Activated naive CD8-positive, alpha-beta T cell treated with anti-CD3 and anti-CD28 coated beads for 36 hours (primary cell): ENCODE measurements at regions not wholly inside any gene's neighbourhood (a gene's known extent, or its start where the extent isn't known, plus 50 kb on each side); places are given as distances from the start of the nearest gene placed in this dataset.
"Not testable (repeated sequence)": the region's sequence is repeated elsewhere in the genome, so short reads cannot be mapped to it uniquely, and the experiment has no call there.

Experiments used
- DNase-seq: peaks from one replicate; pipeline ENCODE4 v3.0.0; 2021
- H3K27ac Mint-ChIP-seq: one replicate; pipeline ENCODE4 v1.8.0; 2022; ENCODE audit warnings: mild to moderate bottlenecking, moderate library complexity, mixed read lengths
- H3K27me3 Mint-ChIP-seq: one replicate; pipeline ENCODE4 v1.8.0; 2022; ENCODE audit warnings: mild to moderate bottlenecking, mixed read lengths
- H3K36me3 Mint-ChIP-seq: one replicate; pipeline ENCODE4 v1.8.0; 2021; ENCODE audit warnings: mild to moderate bottlenecking, mixed read lengths
- H3K4me1 Mint-ChIP-seq: one replicate; pipeline ENCODE4 v1.8.0; 2021; ENCODE audit warnings: mixed read lengths
- H3K4me3 Mint-ChIP-seq: one replicate; pipeline ENCODE4 v1.8.0; 2022; ENCODE audit warnings: mild to moderate bottlenecking, moderate library complexity, mixed read lengths
- H3K9me3 Mint-ChIP-seq: one replicate; pipeline ENCODE4 v1.8.0; 2022; ENCODE audit warnings: mixed read lengths

DNA sequence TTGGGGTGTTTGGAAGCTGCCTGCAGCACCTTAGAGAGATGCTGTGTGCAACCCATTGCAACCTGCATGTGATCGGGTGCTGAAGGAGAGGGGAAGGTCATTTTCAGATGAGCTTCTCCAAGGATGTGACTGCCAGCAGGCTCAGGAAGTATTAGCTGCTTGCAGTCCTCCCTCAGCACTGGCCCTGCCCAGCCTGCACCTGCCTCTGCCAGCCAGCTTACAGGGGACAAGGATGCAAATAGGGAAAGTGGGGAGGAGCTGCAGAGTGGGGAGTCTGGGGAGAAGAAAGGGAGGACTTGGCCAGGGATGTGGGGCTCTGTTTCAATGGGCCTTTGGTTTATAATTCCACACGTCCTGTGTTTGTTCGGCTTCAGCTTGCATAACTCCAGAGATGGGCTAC is 254.5 kb downstream of the RRAGC start:
- no peaks in the 10 kb centered on the region for H3K9me3 Mint-ChIP-seq
- peaks cover 7% of the 10 kb centered on the region for H3K27me3 Mint-ChIP-seq
- no peak for DNase-seq
- no peak overlapping the region for H3K4me3 Mint-ChIP-seq
- H3K4me1 Mint-ChIP-seq: no peaks in the 10 kb centered on the region
- no peak overlapping the region for H3K27ac Mint-ChIP-seq
- H3K36me3 Mint-ChIP-seq: no peaks in the 10 kb centered on the region

DNA sequence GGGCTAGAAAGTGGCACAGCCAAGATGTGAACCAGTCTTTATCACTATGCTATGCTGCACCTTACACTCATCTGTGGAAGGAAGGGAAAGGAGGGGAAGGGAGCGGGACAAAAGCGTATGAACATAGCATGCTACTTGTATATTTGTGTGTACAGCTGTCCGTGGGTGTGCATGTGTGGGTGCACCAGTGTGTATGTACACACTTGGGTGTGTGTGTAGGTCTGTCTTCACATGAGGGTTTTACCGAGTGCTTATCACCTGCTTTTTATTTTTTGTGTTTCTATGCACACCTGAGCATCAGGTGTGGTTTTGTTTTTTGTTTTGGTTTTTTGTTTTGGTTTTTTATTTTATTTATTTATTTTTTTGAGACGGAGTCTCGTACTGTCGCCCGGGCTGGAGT is 255.7 kb downstream of the RRAGC start:
- Mint-ChIP-seq H3K27me3 (peaks cover 7% of the 10 kb centered on the region), H3K4me1 (no peaks in the 10 kb centered on the region), H3K36me3 (no peaks in the 10 kb centered on the region), H3K27ac (no peak overlapping the region), H3K4me3 (no peak overlapping the region), H3K9me3 (no peaks in the 10 kb centered on the region)
- no peak for DNase-seq

DNA sequence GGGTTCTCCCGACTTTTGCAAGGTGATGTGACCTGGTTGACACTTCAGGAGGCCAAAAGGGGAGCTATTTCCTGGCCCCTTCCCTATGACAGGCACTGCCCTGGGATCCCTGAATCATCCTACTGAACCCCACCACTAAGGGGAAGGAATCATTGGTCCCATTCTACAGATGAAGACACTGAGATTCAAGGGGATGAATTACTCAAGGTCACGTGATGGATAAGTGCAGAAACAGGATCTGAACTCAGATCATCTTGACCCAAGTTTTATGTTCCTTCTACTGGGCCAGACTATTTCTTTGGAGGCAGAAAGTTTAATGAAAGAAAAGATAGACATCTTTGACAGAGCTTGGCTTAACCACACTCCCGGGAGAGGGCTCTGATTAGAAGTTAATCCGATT is 258.7 kb downstream of the RRAGC start:
- H3K9me3 Mint-ChIP-seq: no peaks in the 10 kb centered on the region
- no peaks in the 10 kb centered on the region for H3K36me3 Mint-ChIP-seq
- no peak overlapping the region for H3K4me3 Mint-ChIP-seq
- H3K27me3 Mint-ChIP-seq: peaks cover 19% of the 10 kb centered on the region
- DNase-seq: no peak
- H3K27ac Mint-ChIP-seq: no peak overlapping the region
- no peaks in the 10 kb centered on the region for H3K4me1 Mint-ChIP-seq

DNA sequence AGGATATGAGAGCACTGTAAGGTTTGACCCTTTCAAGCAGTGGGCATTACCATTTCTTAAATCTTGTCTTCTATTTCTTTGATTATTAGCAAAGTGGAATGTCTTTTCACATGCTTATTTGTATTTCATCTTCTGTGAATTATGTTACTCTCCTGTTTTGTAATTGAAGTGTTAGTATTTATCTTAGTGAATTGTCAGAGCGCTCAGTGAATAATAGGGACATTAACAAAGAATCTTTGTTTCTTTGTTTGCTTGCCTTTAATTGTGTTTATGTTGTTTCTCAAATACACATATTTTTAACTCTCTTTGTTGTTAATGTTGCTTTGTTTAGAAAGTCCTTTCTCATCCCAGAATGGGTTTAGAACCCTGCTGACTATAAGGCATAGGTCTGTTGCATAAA is 259.3 kb downstream of the RRAGC start:
- H3K4me1 Mint-ChIP-seq: no peaks in the 10 kb centered on the region
- no peak overlapping the region for H3K4me3 Mint-ChIP-seq
- no peak for DNase-seq
- peaks cover 24% of the 10 kb centered on the region for H3K27me3 Mint-ChIP-seq
- no peaks in the 10 kb centered on the region for H3K36me3 Mint-ChIP-seq
- H3K27ac Mint-ChIP-seq: no peak overlapping the region
- no peaks in the 10 kb centered on the region for H3K9me3 Mint-ChIP-seq

DNA sequence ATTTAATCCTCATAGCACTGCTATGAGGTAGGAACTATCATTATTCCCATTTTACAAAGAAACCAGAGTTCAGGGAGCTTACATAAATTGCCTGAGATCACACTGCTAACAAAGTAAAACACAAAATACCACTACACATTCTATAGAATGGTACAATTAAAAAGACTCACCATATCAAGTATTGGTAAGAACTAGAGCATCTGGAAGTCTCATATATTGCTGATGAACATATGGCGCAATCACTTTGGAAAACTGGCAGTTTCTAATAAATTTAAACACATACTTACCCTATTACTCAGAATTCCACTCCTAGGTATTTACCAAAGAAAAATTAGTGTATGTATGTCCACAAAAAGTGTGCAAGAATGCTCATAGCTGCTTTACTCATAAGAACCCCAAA is 261.5 kb downstream of the RRAGC start:
- H3K9me3 Mint-ChIP-seq: peaks cover 7% of the 10 kb centered on the region
- H3K4me1 Mint-ChIP-seq: no peaks in the 10 kb centered on the region
- H3K27me3 Mint-ChIP-seq: peaks cover 35% of the 10 kb centered on the region
- no peak overlapping the region for H3K4me3 Mint-ChIP-seq
- H3K27ac Mint-ChIP-seq: no peak overlapping the region
- H3K36me3 Mint-ChIP-seq: no peaks in the 10 kb centered on the region
- DNase-seq: no peak

DNA sequence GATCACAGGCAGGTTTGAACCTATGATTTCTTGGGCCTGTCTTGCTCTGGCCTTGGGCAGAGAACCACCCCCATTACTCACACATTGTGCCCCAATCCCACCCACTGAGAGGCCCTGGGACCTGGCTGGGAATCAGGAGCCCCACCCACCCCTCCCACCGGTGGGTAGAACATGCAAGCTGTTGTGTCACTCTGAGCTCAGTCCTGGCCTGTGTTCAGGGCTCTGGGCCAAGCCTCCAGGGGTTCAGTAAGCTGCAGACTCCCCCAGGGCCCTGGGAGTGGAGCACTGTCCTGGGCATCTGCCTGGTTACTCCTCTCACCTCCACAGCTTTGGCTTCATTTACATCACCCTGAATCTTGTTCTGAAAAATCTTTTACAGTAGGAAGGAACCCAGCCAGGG is 270.5 kb downstream of the RRAGC start:
- Mint-ChIP-seq H3K4me3 (no peak overlapping the region), H3K27ac (no peak overlapping the region), H3K4me1 (peaks cover 16% of the 10 kb centered on the region), H3K36me3 (peaks cover 4% of the 10 kb centered on the region), H3K27me3 (peaks cover 13% of the 10 kb centered on the region), H3K9me3 (peaks cover 5% of the 10 kb centered on the region)
- no peak for DNase-seq

DNA sequence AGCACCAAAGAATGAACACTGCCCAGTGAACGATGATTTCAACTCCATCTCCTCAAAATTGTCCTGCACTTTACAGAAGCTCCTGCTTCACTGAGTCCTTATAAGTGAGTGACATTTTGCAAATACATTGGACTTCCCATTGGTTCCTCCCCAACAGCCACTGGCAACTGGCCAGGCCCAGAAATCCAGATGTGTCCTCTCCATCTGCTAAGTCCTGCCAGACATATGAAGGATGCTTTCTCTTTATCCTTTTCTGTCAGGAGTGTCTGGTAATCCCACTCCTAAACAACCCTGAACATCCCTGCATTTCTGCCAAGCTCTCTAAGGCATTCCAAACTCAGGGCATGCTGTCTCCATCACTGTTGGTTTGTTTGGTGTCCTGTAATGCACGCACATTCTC is 271.8 kb downstream of the RRAGC start:
- H3K4me3 Mint-ChIP-seq: no peak overlapping the region
- no peak overlapping the region for H3K27ac Mint-ChIP-seq
- peaks cover 4% of the 10 kb centered on the region for H3K36me3 Mint-ChIP-seq
- peaks cover 16% of the 10 kb centered on the region for H3K27me3 Mint-ChIP-seq
- peaks cover 7% of the 10 kb centered on the region for H3K9me3 Mint-ChIP-seq
- peaks cover 16% of the 10 kb centered on the region for H3K4me1 Mint-ChIP-seq
- DNase-seq: no peak

DNA sequence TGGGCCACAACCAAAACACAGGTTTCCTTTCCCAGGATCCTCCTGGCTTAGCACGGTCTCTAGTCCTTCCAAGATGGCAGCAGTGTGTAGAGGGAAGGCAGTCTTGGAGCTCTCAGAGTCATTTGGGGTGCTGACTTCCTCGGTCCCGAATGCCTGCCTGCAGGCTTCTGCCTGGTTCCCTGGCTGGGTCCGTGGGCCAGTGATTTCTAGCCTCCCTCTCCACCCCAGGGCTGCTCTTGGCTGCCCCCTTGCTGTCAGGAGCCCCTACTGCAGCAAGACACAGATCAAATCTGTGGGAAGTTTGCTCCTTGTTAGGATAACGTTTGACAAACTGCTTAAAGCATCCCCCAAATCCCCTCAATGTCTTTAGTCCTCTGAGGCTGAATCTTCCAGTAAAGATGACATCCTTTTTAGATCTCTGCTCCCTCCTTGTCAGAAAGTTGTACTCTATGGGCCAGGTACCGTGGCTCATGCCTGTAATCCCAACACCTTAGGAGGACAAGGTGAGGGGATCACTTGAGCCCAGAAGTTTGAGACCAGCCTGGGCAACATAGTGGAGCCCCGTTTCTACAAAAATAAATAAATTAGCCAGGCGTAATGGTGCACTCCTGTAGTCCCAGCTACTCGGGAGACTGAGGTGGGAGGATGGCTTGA is 272.5 kb downstream of the RRAGC start:
- peaks cover 16% of the 10 kb centered on the region for H3K4me1 Mint-ChIP-seq
- H3K4me3 Mint-ChIP-seq: peak overlapping the region; percentile 18

DNA sequence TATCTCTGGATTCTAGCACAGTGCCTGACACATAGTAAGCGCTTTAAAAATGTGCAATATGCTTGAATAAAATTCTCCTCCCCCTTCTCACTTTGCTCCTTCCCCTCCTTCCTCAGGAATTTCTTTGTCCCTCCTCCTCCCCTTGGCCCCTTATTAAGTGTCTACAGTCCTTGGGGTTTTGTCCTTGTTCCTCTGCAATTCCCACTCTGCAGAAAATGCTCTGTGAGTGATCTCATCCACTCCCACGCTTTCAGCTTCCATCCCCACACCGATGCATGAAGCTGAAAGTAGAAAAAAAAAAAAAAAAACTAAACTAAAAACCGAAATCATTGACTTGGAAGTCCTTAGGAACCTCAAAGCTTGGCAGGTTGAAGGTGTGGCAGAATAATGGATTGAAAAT is 273.6 kb downstream of the RRAGC start:
- Mint-ChIP-seq H3K4me3 (no peak overlapping the region), H3K9me3 (peaks cover 3% of the 10 kb centered on the region), H3K36me3 (no peaks in the 10 kb centered on the region), H3K4me1 (peaks cover 16% of the 10 kb centered on the region), H3K27me3 (peaks cover 16% of the 10 kb centered on the region), H3K27ac (no peak overlapping the region)
- DNase-seq: no peak

More for the DNA sequence above, 272.5 kb downstream of the RRAGC start:
- DNase-seq: peak; percentile 51
- Mint-ChIP-seq H3K27ac (no peak overlapping the region), H3K9me3 (peaks cover 3% of the 10 kb centered on the region), H3K36me3 (no peaks in the 10 kb centered on the region), H3K27me3 (peaks cover 16% of the 10 kb centered on the region)

DNA sequence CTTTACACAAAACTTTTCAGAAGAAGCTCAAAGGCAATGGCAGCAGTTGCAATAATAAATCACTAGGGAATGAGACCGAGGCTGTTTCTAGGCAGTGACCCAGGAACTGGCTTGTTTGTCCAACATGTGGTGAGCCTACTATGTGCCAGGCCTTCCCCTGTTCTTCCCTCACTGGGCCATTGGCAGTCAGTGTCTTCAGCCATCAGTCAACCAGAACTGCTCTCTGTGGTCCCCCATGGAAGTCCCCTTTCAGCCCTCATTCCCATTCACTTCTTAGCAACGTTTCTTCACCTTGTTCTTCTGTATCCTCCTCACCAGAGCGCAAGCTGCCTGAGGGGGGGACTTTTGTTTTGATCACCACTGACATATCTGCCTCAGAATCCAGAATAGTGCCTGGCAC is 274.1 kb downstream of the RRAGC start:
- DNase-seq: no peak

DNA sequence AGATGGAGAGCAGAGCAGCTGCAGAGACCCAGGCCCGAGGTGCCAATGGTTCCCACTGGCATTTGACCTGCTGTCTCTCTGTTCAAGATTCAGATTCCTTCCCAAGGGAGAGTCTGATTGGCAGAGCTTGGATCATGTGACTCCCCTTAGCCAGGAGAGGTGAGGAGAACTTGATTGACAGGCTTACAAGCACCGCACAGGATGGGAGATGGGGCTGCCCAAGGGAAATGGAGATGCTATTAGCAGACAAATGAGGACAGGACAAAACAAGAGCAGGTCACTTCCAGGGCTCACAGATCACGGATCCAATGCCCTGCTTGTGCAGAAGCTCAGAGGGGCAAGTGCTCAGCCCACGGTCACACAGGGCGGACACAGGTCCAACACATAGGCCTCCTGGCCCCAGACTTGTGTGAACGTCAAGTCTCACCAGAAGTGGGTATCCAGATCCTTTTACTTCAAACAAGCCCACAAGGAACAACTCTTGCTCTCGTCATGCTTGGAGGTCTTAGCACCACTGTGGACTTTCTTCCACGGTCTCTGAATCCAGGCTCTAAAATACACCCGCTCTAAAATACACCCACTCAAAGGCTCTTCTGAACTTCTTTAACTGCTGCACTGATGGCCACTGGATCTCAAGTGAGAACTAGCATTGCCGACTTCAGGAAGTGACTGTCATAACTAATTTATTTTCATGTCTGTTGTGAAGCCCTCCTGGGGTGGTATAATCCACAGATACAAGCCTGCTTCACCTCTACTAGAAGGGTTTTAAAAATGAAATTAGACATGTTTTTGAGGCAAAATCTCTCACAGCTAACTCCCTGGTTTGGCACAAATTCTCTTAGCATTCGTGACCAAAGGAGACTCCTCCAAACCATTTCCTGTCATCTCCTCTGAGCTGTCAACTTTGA is 274.9 kb downstream of the RRAGC start:
- Mint-ChIP-seq H3K9me3 (peaks cover 3% of the 10 kb centered on the region), H3K4me3 (no peak overlapping the region), H3K4me1 (peaks cover 20% of the 10 kb centered on the region), H3K36me3 (no peaks in the 10 kb centered on the region), H3K27ac (no peak overlapping the region), H3K27me3 (peaks cover 24% of the 10 kb centered on the region)
- no peak for DNase-seq

More for the DNA sequence above, 274.1 kb downstream of the RRAGC start:
- Mint-ChIP-seq H3K9me3 (peaks cover 3% of the 10 kb centered on the region), H3K4me1 (peaks cover 19% of the 10 kb centered on the region), H3K27ac (no peak overlapping the region), H3K36me3 (no peaks in the 10 kb centered on the region), H3K4me3 (no peak overlapping the region), H3K27me3 (peaks cover 17% of the 10 kb centered on the region)

DNA sequence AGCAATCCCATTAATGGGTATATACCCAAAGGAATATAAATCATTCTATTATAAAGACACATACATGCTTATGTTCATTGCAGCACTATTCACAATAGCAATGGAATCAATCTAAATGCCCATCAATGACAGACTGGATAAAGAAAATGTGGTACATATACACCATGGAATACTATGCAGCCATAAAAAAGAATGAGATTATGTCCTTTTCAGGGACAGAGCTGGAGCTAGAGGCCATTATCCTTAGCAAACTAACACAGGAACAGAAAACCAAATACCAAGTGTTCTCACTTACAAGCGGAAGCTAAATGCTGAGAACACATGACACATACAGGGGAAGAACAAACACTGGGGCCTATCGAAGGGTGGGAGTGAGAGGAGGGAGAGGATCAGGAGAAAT is 276.3 kb downstream of the RRAGC start:
- Mint-ChIP-seq H3K4me1 (peaks cover 23% of the 10 kb centered on the region), H3K27me3 (peaks cover 38% of the 10 kb centered on the region)
- not testable (repeated sequence) for H3K27ac Mint-ChIP-seq, H3K36me3 Mint-ChIP-seq, H3K9me3 Mint-ChIP-seq, DNase-seq, H3K4me3 Mint-ChIP-seq

DNA sequence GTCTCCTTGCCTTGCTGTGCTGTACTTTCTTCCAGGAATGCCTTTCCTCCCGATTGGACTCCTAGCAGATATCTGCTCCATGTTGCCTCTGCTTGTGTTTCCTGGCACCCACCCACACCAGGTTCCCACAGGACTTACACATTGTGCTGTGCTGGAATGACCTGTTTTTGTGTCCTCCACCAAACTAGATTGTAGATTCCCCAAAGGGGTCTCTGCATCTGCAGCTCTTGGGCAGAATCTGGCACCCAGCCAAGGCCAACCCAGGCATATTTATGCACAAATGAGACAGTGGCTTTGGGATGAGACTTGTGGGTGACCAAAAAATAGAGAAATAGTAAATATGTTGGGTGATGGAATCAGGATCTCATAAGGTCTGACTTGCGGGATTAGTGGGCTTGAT is 278.2 kb downstream of the RRAGC start:
- no peak overlapping the region for H3K4me3 Mint-ChIP-seq
- H3K27ac Mint-ChIP-seq: no peak overlapping the region
- H3K36me3 Mint-ChIP-seq: no peaks in the 10 kb centered on the region
- H3K27me3 Mint-ChIP-seq: peaks cover 45% of the 10 kb centered on the region
- peaks cover 22% of the 10 kb centered on the region for H3K4me1 Mint-ChIP-seq
- DNase-seq: no peak
- peaks cover 3% of the 10 kb centered on the region for H3K9me3 Mint-ChIP-seq

DNA sequence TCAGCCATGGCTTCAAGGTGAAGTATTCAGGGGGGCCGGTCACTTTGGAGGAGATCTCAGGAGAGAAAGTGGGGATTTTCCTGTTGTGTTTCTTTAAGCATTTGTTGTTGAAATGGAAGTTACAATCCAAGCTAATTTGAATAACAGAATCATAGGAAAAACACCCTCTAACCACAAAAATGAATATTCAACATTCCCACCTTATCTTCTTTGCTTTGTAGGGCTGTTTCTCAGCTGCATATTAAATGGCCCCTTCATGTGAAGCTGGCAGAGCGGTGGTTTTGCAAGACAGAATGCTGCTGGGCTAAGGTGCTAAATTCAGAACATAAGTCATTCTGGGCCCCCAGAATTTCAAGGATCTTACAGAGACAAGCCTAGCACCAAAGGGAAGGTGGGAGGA is 279.0 kb downstream of the RRAGC start:
- peaks cover 23% of the 10 kb centered on the region for H3K4me1 Mint-ChIP-seq
- peaks cover 3% of the 10 kb centered on the region for H3K9me3 Mint-ChIP-seq
- no peak overlapping the region for H3K27ac Mint-ChIP-seq
- H3K4me3 Mint-ChIP-seq: no peak overlapping the region
- H3K27me3 Mint-ChIP-seq: peaks cover 45% of the 10 kb centered on the region
- DNase-seq: no peak
- no peaks in the 10 kb centered on the region for H3K36me3 Mint-ChIP-seq

DNA sequence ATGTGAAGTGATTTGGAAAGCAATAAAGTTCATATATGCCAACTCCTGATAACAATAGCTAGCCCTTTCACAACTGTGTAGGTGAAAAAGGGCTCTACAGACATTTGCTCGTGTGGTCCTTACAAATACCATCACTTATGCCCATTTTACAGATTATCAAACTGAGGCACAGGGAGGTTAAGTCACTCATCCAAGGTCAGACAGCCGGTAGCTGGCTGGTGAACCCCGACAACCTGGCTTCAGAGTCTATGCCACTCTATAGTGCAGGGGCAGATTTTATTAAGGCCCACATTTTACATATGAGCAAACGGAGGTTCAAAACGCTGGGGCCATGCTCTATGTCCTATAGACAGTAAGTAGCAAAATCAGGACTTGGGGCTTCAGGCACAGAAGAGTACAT is 280.5 kb downstream of the RRAGC start:
- peaks cover 44% of the 10 kb centered on the region for H3K27me3 Mint-ChIP-seq
- no peak for DNase-seq
- H3K4me3 Mint-ChIP-seq: no peak overlapping the region
- H3K9me3 Mint-ChIP-seq: peaks cover 3% of the 10 kb centered on the region
- no peak overlapping the region for H3K27ac Mint-ChIP-seq
- H3K4me1 Mint-ChIP-seq: peaks cover 12% of the 10 kb centered on the region
- H3K36me3 Mint-ChIP-seq: no peaks in the 10 kb centered on the region
